ENCODE measurements at regions not wholly inside any gene's neighbourhood (a gene's known extent, or its start where the extent isn't known, plus 50 kb on each side); places are given as distances from the start of the nearest gene placed in this dataset.
"Not testable (repeated sequence)": the region's sequence is repeated elsewhere in the genome, so short reads cannot be mapped to it uniquely, and the experiment has no call there.

DNA sequence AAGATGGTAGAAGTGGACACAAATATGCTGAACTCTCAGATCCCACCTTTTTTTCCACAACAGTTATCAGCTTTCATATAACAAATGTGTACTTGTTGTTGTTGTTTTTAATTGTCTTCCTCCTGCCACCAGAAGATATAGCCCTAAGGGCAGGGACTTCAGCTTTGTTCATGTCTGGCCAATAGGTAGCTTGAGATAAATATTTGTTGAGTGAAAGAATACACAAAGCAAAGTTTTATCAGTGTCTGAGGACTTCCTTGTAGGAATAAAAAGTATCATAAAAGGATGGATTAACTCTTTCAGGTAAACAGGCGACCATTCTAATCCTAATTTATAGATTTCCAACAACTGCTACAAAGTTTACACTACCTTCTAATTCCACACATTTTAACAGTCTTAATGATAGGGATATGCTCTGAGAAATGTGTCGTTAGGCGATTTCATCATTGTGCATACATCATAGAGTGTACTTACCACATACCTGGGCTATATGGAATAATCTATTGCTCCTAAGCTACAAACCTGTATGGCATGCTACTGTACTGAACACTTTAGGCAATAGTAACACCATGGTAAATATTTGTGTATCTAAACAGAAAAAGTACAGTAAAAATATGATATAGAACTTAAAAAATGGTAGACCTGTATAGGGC, 186.1 kb downstream of the ATOH1 start:
- DNase-seq (ENCODE audit: low read depth), result no peak

DNA sequence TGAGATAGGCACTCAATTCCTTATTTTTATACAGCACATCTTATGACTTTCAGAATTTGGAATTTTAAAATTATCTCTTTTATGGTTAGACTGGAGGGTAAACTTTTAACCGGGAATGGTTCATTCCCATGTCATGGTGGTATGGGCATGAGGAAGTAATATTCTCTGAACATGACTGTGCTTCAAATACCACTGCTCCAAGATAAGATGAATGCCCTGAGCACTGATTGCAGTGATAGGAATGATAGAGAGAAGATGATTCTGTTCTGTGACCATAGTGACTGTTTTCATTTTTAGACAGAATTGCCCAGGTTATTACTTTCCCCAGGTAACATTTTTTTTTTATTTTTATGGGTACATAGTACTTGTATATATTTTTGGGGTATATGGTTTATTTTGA, 187.4 kb downstream of the ATOH1 start:
- DNase-seq (ENCODE audit: low read depth), result no peak

GRCh38 chr4:94032754-94033153, 174.9 kb upstream of the SMARCAD1 start:
- no peak for DNase-seq (ENCODE audit: low read depth)

DNA sequence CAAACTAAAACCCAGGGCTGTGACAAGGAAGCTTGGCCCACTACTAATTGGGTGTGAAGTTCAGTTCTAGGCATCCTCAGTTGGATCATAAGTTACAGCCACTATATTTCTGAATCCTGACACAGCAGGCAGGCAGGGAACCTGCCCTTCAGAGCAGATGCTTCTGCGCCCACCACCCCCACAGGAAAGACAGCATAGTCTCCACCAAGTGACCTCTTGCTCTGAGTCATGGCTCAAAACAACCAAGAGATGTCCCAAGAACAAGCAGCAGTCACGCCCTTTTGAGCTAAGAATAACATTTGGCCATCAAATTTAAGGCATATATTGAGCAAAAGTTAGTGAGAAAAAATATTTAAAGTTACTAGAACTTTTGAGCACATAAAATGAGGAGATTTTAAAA, 170.7 kb upstream of the SMARCAD1 start:
- no peak for DNase-seq (ENCODE audit: low read depth)

GRCh38 chr4:94038195-94038594, 169.5 kb upstream of the SMARCAD1 start:
- DNase-seq (ENCODE audit: low read depth), result no peak

GRCh38 chr4:94039226-94039625, 168.4 kb upstream of the SMARCAD1 start:
- no peak for DNase-seq (ENCODE audit: low read depth)

GRCh38 chr4:94044471-94044870, 163.2 kb upstream of the SMARCAD1 start:
- DNase-seq (ENCODE audit: low read depth), result not testable (repeated sequence)

DNA sequence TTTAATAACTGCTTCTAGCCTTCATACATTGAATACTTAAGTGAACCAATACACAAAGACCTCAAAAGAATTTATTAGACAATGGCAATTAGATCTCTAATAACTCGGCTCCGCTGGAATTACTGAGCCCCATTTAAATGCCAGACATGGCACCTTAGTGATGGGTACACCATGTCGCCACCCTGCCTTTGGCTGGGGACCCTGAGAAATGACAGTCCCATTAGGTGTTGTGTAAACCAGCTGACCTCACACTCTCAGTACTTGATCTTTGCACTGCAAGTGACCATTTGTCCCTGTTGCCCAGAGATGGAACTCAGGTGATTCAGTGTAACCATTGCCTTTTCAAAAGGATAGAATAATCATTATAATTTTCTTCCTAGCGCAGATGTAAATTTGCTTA, 144.6 kb upstream of the SMARCAD1 start:
- DNase-seq (ENCODE audit: low read depth), result no peak

GRCh38 chr4:94068753-94069719, 138.6 kb upstream of the SMARCAD1 start:
- DNase-seq (ENCODE audit: low read depth), result peak; percentile 1

DNA sequence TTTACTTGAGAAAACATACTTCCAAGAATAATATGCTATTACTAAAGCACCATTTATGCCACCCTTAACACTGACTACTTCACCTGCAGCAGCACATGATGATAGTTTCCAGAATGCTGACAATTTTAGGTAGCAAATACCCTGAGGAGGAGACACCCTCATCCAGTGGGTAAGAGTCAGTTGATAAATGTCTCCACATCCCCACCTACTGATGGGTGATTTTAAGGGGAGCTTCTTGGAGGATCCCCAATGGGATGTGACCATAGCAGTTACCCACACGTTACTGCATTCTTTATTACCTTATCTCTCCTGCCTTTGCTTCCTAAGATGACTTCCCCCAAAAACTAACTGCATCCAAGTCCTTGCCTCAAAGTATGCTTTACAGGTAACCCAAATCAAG, 131.2 kb upstream of the SMARCAD1 start:
- DNase-seq (ENCODE audit: low read depth), result no peak

GRCh38 chr4:94084155-94084554, 123.5 kb upstream of the SMARCAD1 start:
- no peak for DNase-seq (ENCODE audit: low read depth)

- not testable (repeated sequence) for DNase-seq (ENCODE audit: low read depth)
Observed at GRCh38 chr4:94099141-94099540, 108.5 kb upstream of the SMARCAD1 start.

- no peak for DNase-seq (ENCODE audit: low read depth)
Observed at GRCh38 chr4:94112644-94113043, 95.0 kb upstream of the SMARCAD1 start.

DNA sequence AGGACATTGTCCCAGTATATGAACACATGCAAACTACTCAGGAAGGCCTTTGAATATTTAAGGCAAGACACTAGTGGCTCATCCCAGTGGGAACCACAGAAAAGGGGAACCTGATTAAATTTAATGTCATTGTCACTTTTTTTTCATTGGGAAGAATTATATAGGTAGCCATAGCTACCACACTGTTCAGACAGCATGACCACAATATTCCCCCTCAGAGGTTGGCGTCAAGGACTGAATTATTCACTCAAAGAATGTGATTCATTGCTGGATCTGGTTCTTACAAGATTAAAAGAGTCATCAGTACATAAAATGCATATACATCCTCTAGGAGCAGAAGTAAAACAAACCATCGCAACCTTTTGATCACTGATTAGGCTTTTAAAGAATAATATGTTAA, 92.0 kb upstream of the SMARCAD1 start:
- no peak for DNase-seq (ENCODE audit: low read depth)

GRCh38 chr4:94116842-94117241, 90.8 kb upstream of the SMARCAD1 start:
- DNase-seq (ENCODE audit: low read depth), result no peak

DNA sequence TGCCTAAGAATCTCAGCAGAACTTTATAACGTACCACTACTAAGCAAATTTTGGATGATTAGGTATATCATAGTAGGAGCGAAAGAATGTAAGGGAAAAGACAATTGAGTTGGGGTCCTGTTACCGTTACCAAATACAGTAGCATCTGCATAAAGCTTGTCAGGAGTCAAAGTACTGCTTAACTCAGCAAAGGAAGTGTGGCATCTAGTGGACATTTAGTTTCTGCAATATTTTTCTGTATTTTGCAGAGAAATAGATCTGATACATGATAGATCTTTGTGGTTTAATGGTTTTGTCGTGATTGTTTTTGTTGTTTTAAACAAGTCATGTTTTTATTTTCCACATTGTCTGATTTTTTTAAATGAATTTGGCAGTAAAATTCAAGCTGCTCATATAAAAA, 81.0 kb upstream of the SMARCAD1 start:
- no peak for DNase-seq (ENCODE audit: low read depth)

DNA sequence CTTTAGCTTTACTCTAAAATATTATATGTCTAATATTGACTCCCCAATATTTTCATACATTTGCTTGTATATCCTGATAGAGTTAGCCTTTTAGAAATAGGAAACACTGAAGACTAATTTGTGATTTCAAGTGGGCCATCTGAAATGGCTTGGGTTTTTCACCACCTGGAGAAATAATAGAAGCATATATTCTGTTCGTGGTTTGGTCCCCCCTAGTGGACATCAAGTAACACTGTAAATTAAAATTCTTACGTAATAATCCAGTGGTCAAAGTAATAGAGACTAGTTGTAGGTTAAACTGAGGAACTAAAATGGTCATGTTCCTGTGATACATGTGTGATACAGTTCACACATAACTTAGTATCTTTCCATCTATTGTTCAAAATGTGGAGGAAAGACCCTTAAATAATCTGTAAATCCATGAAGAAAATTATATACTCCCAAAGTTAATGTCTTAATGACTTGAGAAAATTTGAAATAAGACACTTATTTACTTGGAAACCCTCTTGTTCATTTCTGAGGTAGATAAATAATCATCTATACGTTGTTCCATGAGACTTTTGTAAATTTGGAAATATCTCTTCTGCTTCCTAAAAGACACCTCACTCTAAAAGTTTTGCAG, 79.8 kb upstream of the SMARCAD1 start:
- DNase-seq (ENCODE audit: low read depth), result peak; percentile 36

DNA sequence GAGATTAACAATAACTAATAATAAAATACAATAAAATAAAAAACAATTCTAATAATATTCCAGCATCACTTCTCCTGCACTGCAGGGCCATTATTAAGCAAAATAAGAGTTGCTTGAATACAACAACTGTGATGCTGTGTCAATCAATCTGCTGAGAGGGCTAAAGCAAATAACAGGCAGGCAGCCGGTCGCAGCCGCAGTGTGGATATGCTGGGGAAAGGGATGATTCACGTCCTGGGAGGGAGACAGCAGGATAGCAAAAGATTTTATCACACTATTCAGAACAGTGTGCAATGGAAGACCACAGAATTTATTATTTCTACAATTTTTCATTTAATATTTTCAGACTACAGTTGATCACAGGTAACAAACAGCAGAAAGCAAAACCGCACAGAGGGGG, 76.5 kb upstream of the SMARCAD1 start:
- DNase-seq (ENCODE audit: low read depth), result no peak

GRCh38 chr4:94135701-94136100, 72.0 kb upstream of the SMARCAD1 start:
- no peak for DNase-seq (ENCODE audit: low read depth)

DNA sequence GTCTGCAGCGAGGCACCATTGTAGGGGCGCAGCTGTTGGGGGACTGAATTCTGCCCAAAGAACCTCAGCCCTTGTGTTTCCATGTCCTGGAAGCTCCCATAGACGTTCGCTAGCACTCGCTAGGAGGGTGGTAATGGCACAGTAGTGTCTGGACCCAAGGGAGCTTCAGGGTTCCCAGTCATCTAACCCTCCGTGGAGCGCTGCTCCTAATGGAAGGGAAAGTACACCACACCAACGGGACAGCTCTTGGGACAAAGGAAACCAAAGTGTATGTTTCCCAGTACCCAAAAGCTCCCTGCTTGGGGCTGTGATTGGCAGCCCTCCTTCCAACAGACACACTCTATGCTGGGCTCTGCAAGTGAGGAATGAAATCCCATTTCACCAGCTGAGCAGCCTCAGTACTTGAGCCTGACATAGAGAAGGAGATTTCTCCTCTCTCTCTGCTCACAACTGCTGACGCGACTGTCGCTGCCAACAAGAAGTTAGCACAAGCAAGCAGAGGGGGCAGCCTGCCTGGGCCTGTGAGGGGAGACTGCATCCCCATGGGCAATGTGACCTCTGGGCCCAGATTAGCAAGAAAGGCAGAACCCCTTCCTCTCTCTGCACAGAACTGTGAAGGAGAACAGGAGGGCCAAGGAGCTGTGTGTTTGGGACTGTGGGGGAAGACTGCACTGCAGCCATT, 67.6 kb upstream of the SMARCAD1 start:
- DNase-seq (ENCODE audit: low read depth), result no peak

DNA sequence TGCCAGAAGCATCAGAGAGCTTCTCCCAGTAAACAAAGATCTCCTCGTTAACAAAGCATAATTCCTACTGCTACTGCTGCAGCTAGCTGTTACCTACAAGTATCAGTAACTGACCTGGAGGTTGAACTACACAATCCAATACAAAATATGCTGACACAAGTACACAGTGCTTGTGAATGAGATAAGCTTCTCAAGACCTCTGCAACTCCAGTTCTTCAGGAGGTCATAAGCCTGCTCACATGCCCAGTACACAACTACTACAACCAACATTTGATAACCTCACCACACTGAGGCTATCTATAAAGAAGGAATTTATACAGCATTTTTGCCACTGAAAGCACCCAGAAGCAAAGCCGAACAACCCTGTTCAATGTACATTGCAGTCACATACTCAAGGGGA, 66.7 kb upstream of the SMARCAD1 start:
- DNase-seq (ENCODE audit: low read depth), result no peak

DNA sequence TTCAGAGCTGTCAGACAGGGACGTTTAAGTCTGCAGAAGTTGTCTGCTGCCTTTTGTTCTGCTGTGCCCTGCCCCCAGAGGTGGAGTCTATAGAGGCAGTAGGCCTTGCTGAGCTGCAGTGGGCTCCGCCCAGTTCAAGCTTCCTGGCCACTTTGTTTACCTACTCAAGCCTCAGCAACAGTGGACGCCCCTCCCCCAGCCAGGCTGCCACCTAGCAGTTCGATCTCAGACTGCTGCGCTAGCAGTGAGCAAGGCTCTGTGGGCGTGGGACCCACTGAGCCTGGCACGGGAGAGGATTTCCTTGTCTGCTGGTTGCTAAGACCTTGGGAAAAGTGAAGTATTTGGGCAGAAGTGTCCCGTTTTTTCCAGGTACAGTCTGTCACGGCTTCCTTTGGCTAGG, 59.6 kb upstream of the SMARCAD1 start:
- DNase-seq (ENCODE audit: low read depth), result not testable (repeated sequence)
